ENCODE measurements at regions not wholly inside any gene's neighbourhood (a gene's known extent, or its start where the extent isn't known, plus 50 kb on each side); places are given as distances from the start of the nearest gene placed in this dataset.
A peak's percentile ranks its signal among the peaks of the same experiment; 100 is the strongest.
"Not testable (repeated sequence)": the region's sequence is repeated elsewhere in the genome, so short reads cannot be mapped to it uniquely, and the experiment has no call there.

- no peak for DNase-seq (ENCODE audit: low read depth)
These were observed 440.3 kb downstream of the POM121L12 start for GRCh38 chr7:53475776-53476175.

GRCh38 chr7:53476566-53476965 is 441.1 kb downstream of the POM121L12 start:
- no peak overlapping the region for H3K4me3 ChIP-seq (ENCODE audit: low read depth, low read length)
- DNase-seq (ENCODE audit: low read depth), result no peak

More at GRCh38 chr7:53475776-53476175, 440.3 kb downstream of the POM121L12 start:
- H3K4me3 ChIP-seq (ENCODE audit: low read depth, low read length), result no peak overlapping the region

- no peak for DNase-seq (ENCODE audit: low read depth)
- no peak overlapping the region for H3K4me3 ChIP-seq (ENCODE audit: low read depth, low read length)
These were observed 449.9 kb downstream of the POM121L12 start for GRCh38 chr7:53485354-53485753.

- no peak overlapping the region for H3K4me3 ChIP-seq (ENCODE audit: low read depth, low read length)
- DNase-seq (ENCODE audit: low read depth), result peak; percentile 24
These were observed 455.6 kb downstream of the POM121L12 start for GRCh38 chr7:53491051-53491450.

- not testable (repeated sequence) for H3K4me3 ChIP-seq (ENCODE audit: low read depth, low read length); DNase-seq (ENCODE audit: low read depth)
These were observed 459.7 kb downstream of the POM121L12 start for GRCh38 chr7:53495181-53495580.

GRCh38 chr7:53500076-53500475 is 464.6 kb downstream of the POM121L12 start:
- no peak for DNase-seq (ENCODE audit: low read depth)
- no peak overlapping the region for H3K4me3 ChIP-seq (ENCODE audit: low read depth, low read length)

- no peak for DNase-seq (ENCODE audit: low read depth)
- H3K4me3 ChIP-seq (ENCODE audit: low read depth, low read length), result no peak overlapping the region
These were observed 469.5 kb downstream of the POM121L12 start for GRCh38 chr7:53504914-53505313.

GRCh38 chr7:53518319-53518718 is 482.9 kb downstream of the POM121L12 start:
- no peak overlapping the region for H3K4me3 ChIP-seq (ENCODE audit: low read depth, low read length)
- DNase-seq (ENCODE audit: low read depth), result no peak

GRCh38 chr7:53520841-53521240 is 485.4 kb downstream of the POM121L12 start:
- no peak for DNase-seq (ENCODE audit: low read depth)
- no peak overlapping the region for H3K4me3 ChIP-seq (ENCODE audit: low read depth, low read length)

- H3K4me3 ChIP-seq (ENCODE audit: low read depth, low read length), result no peak overlapping the region
- no peak for DNase-seq (ENCODE audit: low read depth)
These were observed 486.3 kb downstream of the POM121L12 start for GRCh38 chr7:53521638-53522184.

GRCh38 chr7:53539558-53539957 is 504.1 kb downstream of the POM121L12 start:
- no peak for DNase-seq (ENCODE audit: low read depth)
- H3K4me3 ChIP-seq (ENCODE audit: low read depth, low read length), result no peak overlapping the region

- peak; percentile 0 for DNase-seq (ENCODE audit: low read depth)
- H3K4me3 ChIP-seq (ENCODE audit: low read depth, low read length), result no peak overlapping the region
These were observed 506.0 kb downstream of the POM121L12 start for GRCh38 chr7:53541475-53541874.

- H3K4me3 ChIP-seq (ENCODE audit: low read depth, low read length), result no peak overlapping the region
- DNase-seq (ENCODE audit: low read depth), result no peak
These were observed 506.7 kb downstream of the POM121L12 start for GRCh38 chr7:53542157-53542556.
